Cerebellar nuclear complex (tissue), 1 donor: ENCODE measurements at regions not wholly inside any gene's neighbourhood (a gene's known extent, or its start where the extent isn't known, plus 50 kb on each side); places are given as distances from the start of the nearest gene placed in this dataset.
"Not testable (repeated sequence)": the region's sequence is repeated elsewhere in the genome, so short reads cannot be mapped to it uniquely, and the experiment has no call there.

Source experiments
- DNase-seq, 2 experiments: peaks; one replicate each; lab custom pipeline; 2025; lab: John Stamatoyannopoulos, UW

- no peak for DNase-seq
These were observed 1621.6 kb downstream of the REEP3 start for GRCh38 chr10:65142641-65143435.

- no peak for DNase-seq
These were observed 1622.5 kb downstream of the REEP3 start for GRCh38 chr10:65143723-65144122.

- DNase-seq = no peak
These were observed 1628.7 kb downstream of the REEP3 start for GRCh38 chr10:65149878-65150277.

- no peak for DNase-seq
These were observed 1645.1 kb downstream of the REEP3 start for GRCh38 chr10:65166272-65166671.

- no peak for DNase-seq
These were observed 1651.0 kb downstream of the REEP3 start for GRCh38 chr10:65172249-65172648.

- DNase-seq = no peak
These were observed 1655.8 kb downstream of the REEP3 start for GRCh38 chr10:65176994-65177393.

- no peak for DNase-seq
These were observed 1662.0 kb downstream of the REEP3 start for GRCh38 chr10:65183236-65183635.

- DNase-seq = not testable (repeated sequence)
These were observed 1665.5 kb downstream of the REEP3 start for GRCh38 chr10:65186668-65187067.

GRCh38 chr10:65194126-65194525 is 1672.9 kb downstream of the REEP3 start:
- DNase-seq = no peak

GRCh38 chr10:65194555-65194954 is 1673.4 kb downstream of the REEP3 start:
- no peak for DNase-seq

- DNase-seq = no peak
These were observed 1674.9 kb downstream of the REEP3 start for GRCh38 chr10:65196111-65196510.

GRCh38 chr10:65197935-65198334 is 1676.7 kb downstream of the REEP3 start:
- no peak for DNase-seq

- no peak for DNase-seq
These were observed 1680.3 kb downstream of the REEP3 start for GRCh38 chr10:65201491-65201890.

GRCh38 chr10:65204999-65205398 is 1683.8 kb downstream of the REEP3 start:
- no peak for DNase-seq

- no peak for DNase-seq
These were observed 1692.0 kb downstream of the REEP3 start for GRCh38 chr10:65213170-65213569.

- no peak for DNase-seq
These were observed 1698.2 kb downstream of the REEP3 start for GRCh38 chr10:65219444-65219843.

GRCh38 chr10:65231148-65231547 is 1694.7 kb upstream of the LRRTM3 start:
- DNase-seq = no peak

- no peak for DNase-seq
These were observed 1691.6 kb upstream of the LRRTM3 start for GRCh38 chr10:65234261-65234660.

GRCh38 chr10:65235266-65235665 is 1690.6 kb upstream of the LRRTM3 start:
- no peak for DNase-seq

- DNase-seq = no peak
These were observed 1690.0 kb upstream of the LRRTM3 start for GRCh38 chr10:65235846-65236245.

- DNase-seq = no peak
These were observed 1660.3 kb upstream of the LRRTM3 start for GRCh38 chr10:65265451-65265954.

- DNase-seq = not testable (repeated sequence)
These were observed 1656.3 kb upstream of the LRRTM3 start for GRCh38 chr10:65269551-65269950.

GRCh38 chr10:65270969-65271368 is 1654.9 kb upstream of the LRRTM3 start:
- no peak for DNase-seq

GRCh38 chr10:65273115-65273514 is 1652.7 kb upstream of the LRRTM3 start:
- no peak for DNase-seq
